ENCODE measurements at regions not wholly inside any gene's neighbourhood (a gene's known extent, or its start where the extent isn't known, plus 50 kb on each side); places are given as distances from the start of the nearest gene placed in this dataset.

DNA sequence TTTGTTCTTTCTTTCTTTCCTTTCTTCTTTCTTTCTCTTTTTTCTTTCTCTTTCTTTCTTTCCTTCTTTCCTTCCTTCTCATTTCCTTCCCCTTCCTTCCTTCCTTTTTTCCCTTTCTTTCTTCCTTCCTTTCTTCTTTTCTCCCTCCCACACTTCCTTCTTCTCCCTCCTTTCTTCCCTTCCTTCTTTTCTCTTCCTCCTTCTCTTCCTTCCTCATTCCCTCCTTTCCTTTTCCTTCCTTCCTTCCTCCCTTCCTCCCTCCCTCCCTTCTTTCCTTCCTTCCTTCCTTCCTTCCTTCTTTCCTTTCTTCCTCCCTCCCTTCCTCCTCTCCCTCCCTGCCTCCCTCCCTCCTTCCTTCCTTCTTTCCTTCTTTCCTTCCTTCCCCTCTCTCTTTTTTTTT, 755.7 kb upstream of the GRM7 start:
- Histone ChIP-seq H2AFZ (ENCODE audit: low read depth, low read length, severe bottlenecking) (no peak overlapping the region), H3K4me3 (ENCODE audit: insufficient read depth, low read length, poor library complexity, severe bottlenecking) (no peak overlapping the region), H3K9me3 (ENCODE audit: insufficient read depth, low read length) (no peaks in the 10 kb centered on the region)

DNA sequence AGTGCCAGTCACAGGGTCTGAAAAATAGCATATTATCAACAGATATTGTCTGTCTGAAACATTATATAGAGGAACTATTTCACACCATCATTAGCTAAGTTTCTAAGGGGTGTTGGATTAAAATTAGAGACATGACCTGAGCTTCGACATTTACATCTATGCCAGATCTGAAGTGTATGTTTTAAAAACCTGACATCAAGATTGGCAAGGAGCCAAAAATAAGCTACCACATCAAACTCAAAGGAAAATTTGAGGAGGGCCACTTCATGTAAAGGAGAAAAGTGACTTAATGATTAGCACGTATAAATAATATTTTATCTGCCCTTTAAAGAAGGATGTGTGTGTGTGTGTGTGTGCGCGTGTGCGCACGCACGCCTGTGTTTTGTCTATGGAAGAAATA, 752.0 kb upstream of the GRM7 start:
- Histone ChIP-seq H3K9ac (ENCODE audit: low read length) (no peak overlapping the region), H4K20me1 (ENCODE audit: low read depth, low read length) (no peaks in the 10 kb centered on the region), H3K79me2 (ENCODE audit: insufficient read depth, low read length) (no peaks in the 10 kb centered on the region), H3K27me3 (ENCODE audit: low read length) (no peaks in the 10 kb centered on the region), H3K4me2 (ENCODE audit: low read depth, low read length, poor library complexity, severe bottlenecking) (no peak overlapping the region), H3K4me3 (ENCODE audit: insufficient read depth, low read length, poor library complexity, severe bottlenecking) (no peak overlapping the region), H3K9me2 (replicated peaks; ENCODE audit: insufficient read depth, low read length) (no peaks in the 10 kb centered on the region), H2AFZ (ENCODE audit: low read depth, low read length, severe bottlenecking) (no peak overlapping the region), H3K9me3 (ENCODE audit: insufficient read depth, low read length) (no peaks in the 10 kb centered on the region), H3K27ac (ENCODE audit: low read depth, low read length) (no peak overlapping the region), H3K36me3 (ENCODE audit: low read length) (no peaks in the 10 kb centered on the region), H3F3A (ENCODE audit: insufficient read depth) (no peaks in the 10 kb centered on the region)
- TF ChIP-seq, protein P1, sequence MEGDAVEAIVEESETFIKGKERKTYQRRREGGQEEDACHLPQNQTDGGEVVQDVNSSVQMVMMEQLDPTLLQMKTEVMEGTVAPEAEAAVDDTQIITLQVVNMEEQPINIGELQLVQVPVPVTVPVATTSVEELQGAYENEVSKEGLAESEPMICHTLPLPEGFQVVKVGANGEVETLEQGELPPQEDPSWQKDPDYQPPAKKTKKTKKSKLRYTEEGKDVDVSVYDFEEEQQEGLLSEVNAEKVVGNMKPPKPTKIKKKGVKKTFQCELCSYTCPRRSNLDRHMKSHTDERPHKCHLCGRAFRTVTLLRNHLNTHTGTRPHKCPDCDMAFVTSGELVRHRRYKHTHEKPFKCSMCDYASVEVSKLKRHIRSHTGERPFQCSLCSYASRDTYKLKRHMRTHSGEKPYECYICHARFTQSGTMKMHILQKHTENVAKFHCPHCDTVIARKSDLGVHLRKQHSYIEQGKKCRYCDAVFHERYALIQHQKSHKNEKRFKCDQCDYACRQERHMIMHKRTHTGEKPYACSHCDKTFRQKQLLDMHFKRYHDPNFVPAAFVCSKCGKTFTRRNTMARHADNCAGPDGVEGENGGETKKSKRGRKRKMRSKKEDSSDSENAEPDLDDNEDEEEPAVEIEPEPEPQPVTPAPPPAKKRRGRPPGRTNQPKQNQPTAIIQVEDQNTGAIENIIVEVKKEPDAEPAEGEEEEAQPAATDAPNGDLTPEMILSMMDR (IDR thresholded peaks at IDR 0.05; ENCODE audit: insufficient read depth, low read length, poor library complexity, severe bottlenecking), result no peak
- no peak for TF ChIP-seq EZH2phosphoT487 (conservative IDR thresholded peaks at IDR 0.05; ENCODE audit: low read length)

More for the DNA sequence above, 755.7 kb upstream of the GRM7 start:
- Histone ChIP-seq H3K27ac (ENCODE audit: low read depth, low read length) (no peak overlapping the region), H3K36me3 (ENCODE audit: low read length) (no peaks in the 10 kb centered on the region), H3F3A (ENCODE audit: insufficient read depth) (no peaks in the 10 kb centered on the region), H3K9me2 (replicated peaks; ENCODE audit: insufficient read depth, low read length) (no peaks in the 10 kb centered on the region), H3K27me3 (ENCODE audit: low read length) (no peaks in the 10 kb centered on the region), H3K79me2 (ENCODE audit: insufficient read depth, low read length) (no peaks in the 10 kb centered on the region), H3K9ac (ENCODE audit: low read length) (no peak overlapping the region), H3K4me2 (ENCODE audit: low read depth, low read length, poor library complexity, severe bottlenecking) (no peak overlapping the region), H4K20me1 (ENCODE audit: low read depth, low read length) (no peaks in the 10 kb centered on the region)
- no peak for TF ChIP-seq EZH2phosphoT487 (conservative IDR thresholded peaks at IDR 0.05; ENCODE audit: low read length)

DNA sequence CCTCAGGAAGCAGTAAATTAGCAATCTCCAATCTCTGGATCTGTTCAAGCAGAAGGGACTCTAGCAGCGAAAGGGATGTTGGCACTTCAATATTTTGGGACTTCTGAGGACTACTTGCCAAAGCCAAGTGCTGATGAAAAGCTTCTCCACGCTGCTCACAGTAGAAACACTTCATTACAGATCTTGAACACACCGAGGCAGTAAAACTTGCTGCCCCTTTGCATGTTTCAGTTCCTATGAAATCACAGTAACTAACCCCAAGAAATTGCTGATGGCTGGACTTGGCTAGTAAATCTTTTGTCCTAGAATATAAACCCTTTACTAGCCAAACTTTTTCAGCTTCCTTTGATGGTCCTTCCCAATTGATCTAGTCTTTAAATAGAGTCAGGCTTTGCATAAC, 750.5 kb upstream of the GRM7 start:
- H3K36me3 ChIP-seq (ENCODE audit: low read length), result no peaks in the 10 kb centered on the region
- no peak for TF ChIP-seq EZH2phosphoT487 (conservative IDR thresholded peaks at IDR 0.05; ENCODE audit: low read length)
- TF ChIP-seq, protein P1 (IDR thresholded peaks at IDR 0.05; ENCODE audit: insufficient read depth, low read length, poor library complexity, severe bottlenecking), result no peak
- H3F3A ChIP-seq (ENCODE audit: insufficient read depth), result no peaks in the 10 kb centered on the region
- H3K4me3 ChIP-seq (ENCODE audit: insufficient read depth, low read length, poor library complexity, severe bottlenecking), result no peak overlapping the region
- no peaks in the 10 kb centered on the region for H3K27me3 ChIP-seq (ENCODE audit: low read length)
- no peak overlapping the region for H3K27ac ChIP-seq (ENCODE audit: low read depth, low read length)
- no peaks in the 10 kb centered on the region for H3K9me2 ChIP-seq (replicated peaks; ENCODE audit: insufficient read depth, low read length)
- no peaks in the 10 kb centered on the region for H3K9me3 ChIP-seq (ENCODE audit: insufficient read depth, low read length)
- H3K79me2 ChIP-seq (ENCODE audit: insufficient read depth, low read length), result no peaks in the 10 kb centered on the region
- H3K9ac ChIP-seq (ENCODE audit: low read length), result no peak overlapping the region
- H4K20me1 ChIP-seq (ENCODE audit: low read depth, low read length), result no peaks in the 10 kb centered on the region
- no peak overlapping the region for H3K4me2 ChIP-seq (ENCODE audit: low read depth, low read length, poor library complexity, severe bottlenecking)
- no peak overlapping the region for H2AFZ ChIP-seq (ENCODE audit: low read depth, low read length, severe bottlenecking)

DNA sequence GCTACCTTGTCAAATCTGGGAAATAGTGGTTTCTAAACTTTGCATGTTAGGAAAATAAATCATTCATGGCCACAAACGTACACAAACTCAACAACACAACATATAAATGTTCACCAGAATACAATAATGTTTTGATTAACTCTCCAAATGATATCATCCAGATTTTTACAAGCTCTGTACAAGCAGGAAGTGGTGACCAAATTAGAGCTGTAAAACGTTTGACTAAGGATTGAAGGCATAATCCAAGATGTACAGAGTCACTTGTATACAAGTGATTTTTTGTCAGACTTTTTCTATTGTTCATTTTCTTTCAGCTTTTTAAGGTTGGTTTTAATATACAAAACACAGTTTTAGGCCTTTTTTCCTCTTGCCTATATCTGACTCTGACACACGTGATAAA, 748.4 kb upstream of the GRM7 start:
- peak overlapping the region; percentile 11 for H2AFZ ChIP-seq (ENCODE audit: low read depth, low read length, severe bottlenecking)
- no peak overlapping the region for H3K4me3 ChIP-seq (ENCODE audit: insufficient read depth, low read length, poor library complexity, severe bottlenecking)
- no peaks in the 10 kb centered on the region for H3K36me3 ChIP-seq (ENCODE audit: low read length)
- no peaks in the 10 kb centered on the region for H3K27me3 ChIP-seq (ENCODE audit: low read length)
- H3K9me2 ChIP-seq (replicated peaks; ENCODE audit: insufficient read depth, low read length), result no peaks in the 10 kb centered on the region
- no peaks in the 10 kb centered on the region for H3K79me2 ChIP-seq (ENCODE audit: insufficient read depth, low read length)
- no peak overlapping the region for H3K9ac ChIP-seq (ENCODE audit: low read length)
- no peaks in the 10 kb centered on the region for H4K20me1 ChIP-seq (ENCODE audit: low read depth, low read length)
- no peaks in the 10 kb centered on the region for H3F3A ChIP-seq (ENCODE audit: insufficient read depth)
- TF ChIP-seq EZH2phosphoT487 (conservative IDR thresholded peaks at IDR 0.05; ENCODE audit: low read length), result no peak
- no peaks in the 10 kb centered on the region for H3K9me3 ChIP-seq (ENCODE audit: insufficient read depth, low read length)
- no peak overlapping the region for H3K4me2 ChIP-seq (ENCODE audit: low read depth, low read length, poor library complexity, severe bottlenecking)
- no peak overlapping the region for H3K27ac ChIP-seq (ENCODE audit: low read depth, low read length)
